Fibroblast of gingiva (primary cell): ENCODE measurements at regions not wholly inside any gene's neighbourhood (a gene's known extent, or its start where the extent isn't known, plus 50 kb on each side); places are given as distances from the start of the nearest gene placed in this dataset.
"Not testable (repeated sequence)": the region's sequence is repeated elsewhere in the genome, so short reads cannot be mapped to it uniquely, and the experiment has no call there.

Experiments used
- DNase-seq: peaks from one replicate; pipeline ENCODE4 v3.0.0-alpha.2; 2011; ENCODE audit warnings: low read depth

DNA sequence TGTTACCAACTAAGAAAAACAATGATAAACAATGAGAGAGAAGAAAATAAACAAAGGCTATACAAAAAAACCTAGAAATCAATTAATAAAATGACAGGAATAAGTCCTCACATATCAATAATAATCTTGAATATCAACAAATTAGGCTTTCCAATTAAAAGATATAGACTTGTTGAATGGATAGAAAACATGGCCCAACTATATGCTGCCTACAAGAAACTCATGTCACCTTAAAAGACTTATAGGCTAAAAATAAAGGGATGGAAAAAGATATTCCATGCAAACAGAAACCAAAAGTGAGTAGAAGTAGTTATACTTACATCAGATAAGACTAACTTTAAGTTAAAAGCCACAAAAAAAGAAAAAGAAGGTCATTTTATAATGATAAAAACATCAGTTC, 183.9 kb downstream of the MYRFL start:
- no peak for DNase-seq

DNA sequence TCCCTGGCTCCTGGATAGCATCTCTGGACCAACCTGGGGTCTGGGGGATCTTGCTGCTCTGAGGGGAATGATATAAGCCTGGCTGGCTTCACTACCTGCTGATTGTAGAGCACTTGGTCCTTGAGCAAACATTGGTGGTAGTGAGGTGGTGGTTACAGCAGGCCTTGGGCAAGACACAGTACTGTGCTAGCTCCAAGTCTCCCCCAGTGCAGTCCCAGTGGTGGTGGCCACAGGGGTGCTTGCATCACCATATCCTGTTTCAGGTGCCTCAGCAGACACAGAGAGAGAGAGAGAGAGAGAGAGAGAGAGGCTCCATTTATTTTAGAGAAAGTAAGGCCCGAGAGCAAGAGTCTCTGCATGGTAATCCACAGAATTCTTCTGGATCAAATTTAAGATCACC, 186.3 kb downstream of the MYRFL start:
- no peak for DNase-seq

DNA sequence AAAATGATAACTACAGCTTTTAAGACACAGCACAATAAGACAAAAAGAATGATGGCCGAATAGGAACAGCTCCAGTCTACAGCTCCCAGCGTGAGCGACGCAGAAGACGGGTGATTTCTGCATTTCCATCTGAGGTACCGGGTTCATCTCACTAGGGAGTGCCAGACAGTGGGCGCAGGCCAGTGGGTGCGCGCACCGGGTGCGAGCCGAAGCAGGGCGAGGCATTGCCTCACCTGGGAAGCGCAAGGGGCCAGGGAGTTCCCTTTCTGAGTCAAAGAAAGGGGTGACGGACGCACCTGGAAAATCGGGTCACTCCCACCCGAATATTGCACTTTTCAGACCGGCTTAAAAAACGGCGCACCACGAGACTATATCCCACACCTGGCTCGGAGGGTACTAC, 188.0 kb downstream of the MYRFL start:
- DNase-seq, result not testable (repeated sequence)

DNA sequence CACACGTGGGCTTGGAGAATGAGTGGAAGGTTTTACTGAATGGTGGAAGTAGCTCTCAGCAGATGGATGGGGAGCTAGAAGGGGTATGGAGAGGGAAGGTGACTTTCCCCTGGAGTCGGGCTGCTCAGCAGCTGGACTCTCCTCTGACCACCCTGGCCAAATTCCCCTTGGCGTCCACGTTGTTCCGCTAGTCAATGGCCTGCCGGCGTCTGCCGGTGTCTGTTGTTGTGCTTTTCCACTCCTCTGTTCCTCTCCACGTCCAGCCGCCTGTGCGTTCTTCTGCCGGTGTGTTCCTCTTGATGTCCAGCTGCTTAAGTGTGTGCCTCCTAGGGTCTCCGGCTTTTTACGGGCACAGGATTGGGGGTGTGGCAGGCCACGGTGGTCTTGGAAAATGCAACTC, 203.5 kb downstream of the MYRFL start:
- DNase-seq, result no peak

DNA sequence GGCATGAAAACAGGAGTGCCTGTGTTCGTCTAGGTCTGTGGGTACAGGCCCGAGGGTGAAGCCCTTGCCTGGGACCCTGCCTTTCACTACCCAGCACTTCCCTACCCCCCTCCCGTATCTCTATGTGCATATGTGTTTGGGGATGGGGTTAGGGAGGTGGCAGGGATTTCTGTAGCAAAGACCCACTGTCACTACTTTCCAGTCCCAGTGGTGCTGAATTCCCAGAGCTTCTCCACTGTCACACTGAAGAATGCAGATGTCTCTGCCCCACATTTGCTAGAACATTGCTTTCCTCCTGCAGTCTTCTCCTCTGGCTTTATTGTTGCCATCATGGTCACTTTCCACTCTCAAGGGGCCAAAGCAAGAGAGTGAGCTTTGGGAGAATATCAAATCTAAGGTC, 203.9 kb downstream of the MYRFL start:
- DNase-seq, result no peak

DNA sequence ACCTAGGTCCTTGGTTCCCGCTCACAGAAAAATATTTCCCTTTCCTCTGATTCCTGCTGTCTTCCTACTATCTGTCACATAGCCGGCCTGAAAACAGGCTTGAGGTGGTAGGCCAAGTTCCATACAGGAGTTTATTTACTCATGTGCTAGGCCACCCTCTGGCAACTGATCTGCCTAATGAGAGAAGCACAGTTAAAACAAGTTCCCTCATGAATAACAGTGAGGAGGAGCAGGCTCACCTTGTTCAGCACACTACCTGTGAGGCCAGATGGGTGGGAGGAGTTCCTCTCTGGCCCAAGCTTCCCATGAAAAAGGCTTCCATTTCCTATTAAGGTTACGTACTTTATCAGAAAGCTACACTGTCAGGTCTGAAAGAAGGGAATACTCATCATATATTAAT, 206.0 kb downstream of the MYRFL start:
- no peak for DNase-seq

DNA sequence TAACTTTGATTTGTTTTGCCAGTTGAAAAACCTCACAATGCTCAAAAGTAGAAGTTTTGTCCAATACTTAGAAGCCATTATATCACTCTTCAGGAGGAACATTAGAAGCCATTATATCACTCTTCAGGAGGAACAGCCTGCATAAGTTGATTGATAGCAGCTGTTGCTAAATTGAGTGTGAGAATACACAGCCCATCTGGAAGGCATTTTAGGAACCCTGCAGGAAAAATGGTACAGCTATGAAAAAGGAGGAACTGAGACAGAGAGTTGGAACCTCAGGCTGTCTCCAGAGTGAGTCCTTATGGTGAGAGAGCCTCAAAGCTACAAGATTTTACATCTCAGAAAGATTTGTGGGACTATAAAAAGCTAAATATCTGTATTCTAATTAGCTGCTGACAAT, 207.0 kb downstream of the MYRFL start:
- no peak for DNase-seq

DNA sequence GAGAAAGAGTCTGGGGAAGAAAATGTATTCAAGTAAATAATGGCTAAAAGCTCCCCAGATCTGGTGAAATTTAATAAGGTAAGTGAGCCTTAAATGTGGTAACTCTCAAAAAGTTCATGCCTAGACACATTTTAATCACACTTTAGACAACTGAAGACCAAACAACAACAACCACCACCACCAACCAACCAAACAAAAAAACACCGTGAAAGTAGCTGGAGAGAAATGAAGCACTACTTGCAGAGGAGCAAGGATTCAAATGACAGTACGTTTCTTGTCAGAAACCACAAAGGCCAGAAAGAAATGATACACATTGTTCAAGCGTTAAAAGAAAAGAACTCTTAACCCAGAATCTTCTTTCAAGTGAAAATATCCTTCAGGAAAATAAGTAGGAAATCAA, 208.3 kb downstream of the MYRFL start:
- DNase-seq, result no peak

DNA sequence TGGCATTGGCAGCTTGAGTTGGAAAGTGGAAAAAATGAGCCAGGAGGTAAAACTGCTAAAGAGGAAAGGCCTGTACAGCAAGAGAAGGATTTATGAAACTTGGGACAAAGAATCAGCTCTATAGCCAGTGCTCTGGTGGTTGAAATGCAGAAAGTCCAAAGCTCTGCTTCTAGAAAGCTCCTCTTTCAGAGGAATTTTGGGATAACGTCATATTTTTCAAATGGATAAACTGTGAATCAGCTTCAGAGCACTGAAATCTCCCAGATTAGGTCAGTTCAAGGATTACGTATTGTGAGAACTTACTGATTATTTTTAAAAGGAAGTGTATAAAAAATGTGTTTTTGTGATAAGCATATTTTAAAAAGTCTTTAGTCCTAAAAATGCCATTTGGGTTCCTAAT, 203.1 kb upstream of the CNOT2 start:
- no peak for DNase-seq

DNA sequence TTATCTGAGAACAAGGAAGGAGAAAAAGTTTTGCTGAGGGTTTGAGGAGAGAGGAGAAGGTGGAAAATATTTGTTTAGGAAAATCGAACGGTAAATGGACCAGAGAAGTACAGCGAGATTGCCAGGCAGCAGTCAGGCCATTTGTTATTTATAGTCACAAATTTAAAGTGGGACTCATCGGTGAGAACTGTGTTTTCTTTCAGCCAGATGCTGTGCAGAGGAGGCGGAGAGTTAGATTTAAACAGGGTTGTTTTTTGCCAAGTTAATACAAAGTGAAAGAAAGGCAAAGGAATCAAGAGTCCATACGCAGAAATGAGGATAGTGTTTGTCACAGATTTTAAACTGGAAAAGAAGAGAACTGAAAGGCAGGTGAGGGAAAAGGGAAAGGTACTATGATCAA, 200.6 kb upstream of the CNOT2 start:
- no peak for DNase-seq

DNA sequence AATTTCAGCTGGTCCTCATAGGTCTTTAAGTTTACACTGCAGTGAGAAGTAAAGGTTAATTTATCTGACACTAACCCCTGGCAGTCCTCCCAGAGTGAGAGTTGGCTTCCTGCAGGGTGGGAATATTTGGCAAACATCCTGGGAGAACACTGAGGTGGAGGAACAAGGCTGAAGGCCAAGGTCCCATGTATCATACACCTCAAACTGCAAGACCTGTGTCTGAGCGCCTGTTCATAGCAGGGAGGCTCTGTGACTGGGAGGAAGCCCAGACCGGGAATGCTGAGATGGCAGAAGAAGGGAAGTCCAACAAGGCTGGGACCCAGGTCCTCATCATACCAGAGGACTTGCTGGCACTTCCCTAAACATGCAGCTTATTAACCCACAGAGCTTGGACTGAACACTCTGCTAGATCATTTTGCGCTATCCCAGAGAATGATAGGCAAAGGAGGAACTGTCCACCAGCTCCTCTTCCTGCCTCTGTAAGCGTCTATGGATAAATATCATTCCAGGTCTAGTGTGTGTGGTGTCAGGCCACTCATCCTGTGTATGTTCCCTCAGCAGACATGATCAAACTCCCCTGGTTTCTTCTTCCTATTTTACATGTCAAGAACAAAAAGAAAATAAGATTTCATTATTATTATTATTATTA, 199.6 kb upstream of the CNOT2 start:
- DNase-seq, result no peak

DNA sequence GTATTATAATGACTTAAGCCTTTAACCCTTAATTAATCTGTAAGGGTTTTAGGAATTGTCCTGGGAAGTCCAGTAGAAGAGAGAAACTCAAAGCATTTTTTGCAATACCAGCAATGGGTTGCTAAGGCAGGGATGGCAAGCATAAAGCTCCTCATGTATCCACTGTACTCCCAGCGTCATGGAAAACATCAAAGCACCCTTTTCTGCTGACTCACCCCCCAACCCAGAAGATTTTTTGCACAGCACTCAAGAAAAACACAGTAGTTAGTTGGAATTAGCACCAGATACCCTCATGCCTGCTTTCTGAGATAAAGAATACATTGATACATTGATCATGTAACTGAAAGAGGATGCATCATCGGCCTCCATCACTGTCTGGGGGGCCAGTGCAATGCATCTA, 199.1 kb upstream of the CNOT2 start:
- DNase-seq, result no peak

DNA sequence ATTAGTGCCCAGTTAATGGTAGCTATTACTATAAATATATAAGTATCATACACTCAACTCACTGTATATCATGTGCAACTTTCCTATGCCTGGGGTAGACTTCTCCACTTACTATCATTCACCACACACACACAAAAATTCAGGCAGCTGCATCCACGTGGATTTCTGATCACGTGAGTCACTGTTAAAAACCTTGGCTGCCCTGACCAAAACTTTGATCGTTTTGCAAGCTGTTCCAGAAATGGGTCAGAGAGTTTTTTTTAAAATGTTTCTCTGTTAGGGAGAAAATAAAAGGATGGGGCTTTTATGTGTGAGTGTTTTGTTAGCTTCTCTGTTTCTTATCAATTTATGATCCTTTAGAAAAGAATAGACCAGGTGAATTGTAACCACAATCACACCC, 198.2 kb upstream of the CNOT2 start:
- no peak for DNase-seq

DNA sequence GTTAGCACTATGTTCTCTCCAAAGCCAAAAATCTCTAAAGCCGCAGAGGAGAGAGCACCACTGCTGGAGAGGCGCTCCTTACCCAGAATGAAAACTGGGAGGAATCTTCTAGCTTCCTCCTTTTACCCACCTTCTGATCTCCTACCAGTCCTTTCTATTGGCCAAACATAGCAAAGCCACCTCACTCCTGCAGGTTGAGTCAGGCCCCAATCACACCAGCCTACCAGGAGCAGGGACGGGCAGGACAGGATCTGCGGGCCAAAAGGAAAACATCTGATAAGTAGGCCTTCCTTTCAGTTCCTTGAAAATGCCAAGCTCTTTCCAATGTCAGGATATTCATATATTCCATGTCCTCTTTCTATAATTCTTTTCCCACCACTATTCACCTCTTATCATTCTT, 197.7 kb upstream of the CNOT2 start:
- DNase-seq, result no peak

DNA sequence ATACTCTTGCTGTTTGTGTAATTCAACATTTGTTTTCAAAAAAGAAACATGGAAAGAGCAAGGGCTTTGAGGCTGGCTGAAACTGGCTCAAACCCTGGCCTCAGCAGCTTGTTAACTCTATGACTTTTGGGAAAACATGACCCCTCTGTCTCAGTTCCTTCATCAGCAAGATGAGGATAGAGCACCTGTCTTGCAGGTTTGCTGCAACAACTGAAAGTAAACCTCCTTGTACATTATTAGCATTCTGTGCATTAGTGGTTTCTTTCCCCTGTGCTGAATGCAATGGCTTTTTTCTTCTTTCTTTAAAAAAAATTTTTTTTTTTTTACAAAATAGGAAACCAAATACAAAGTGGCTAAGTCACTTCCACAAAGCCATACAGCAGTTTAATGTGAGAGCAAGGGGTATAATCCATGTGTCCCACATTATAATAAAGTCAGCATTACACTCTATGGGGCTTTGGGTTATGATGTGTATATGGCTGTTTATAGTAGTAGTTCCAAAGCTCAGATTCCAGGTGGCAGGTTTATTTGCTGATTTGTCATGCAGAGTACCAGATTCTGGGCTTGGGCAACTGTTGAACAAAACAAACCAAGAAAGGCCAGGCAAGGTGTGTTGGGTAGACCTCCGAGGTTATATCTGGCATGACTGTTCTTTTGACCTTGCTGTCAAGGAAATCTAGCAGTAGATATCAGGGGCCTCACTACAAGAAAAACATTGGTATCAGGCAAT, 194.5 kb upstream of the CNOT2 start:
- no peak for DNase-seq

DNA sequence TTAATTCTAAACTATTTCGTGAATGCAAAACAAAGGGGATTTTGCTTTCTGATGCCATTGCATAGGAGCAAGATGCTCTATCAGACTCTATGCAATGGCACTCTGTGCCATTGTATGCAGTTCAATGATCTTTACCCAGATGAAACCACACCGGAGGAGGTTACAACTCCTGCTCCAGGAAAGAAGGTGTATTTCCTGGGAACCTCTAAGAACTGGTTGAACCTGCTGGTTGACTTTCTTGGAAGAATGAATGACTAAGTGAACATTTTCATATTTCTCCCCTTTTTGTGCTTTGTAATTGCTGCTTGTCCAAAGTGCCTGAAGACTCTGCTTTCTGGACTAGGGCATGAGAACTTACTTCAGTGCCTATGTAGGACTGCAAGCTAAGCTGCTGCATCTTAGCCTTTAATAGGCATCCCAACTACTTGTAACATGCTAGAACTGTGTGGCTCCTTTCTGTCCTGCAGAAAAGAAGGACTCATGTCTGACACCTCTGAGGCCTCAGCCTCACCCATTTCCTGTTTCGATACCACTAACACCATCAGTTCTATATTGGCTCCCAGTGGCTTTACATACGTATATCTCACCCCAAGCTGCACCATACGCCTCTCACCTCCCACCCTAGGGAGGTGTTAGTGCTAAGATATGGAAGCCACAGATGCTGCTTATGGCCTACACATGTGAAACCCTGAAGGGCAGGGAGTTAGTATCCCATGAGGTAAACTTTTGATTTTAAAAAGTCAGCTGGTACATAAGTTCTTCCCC, 193.5 kb upstream of the CNOT2 start:
- DNase-seq, result no peak

DNA sequence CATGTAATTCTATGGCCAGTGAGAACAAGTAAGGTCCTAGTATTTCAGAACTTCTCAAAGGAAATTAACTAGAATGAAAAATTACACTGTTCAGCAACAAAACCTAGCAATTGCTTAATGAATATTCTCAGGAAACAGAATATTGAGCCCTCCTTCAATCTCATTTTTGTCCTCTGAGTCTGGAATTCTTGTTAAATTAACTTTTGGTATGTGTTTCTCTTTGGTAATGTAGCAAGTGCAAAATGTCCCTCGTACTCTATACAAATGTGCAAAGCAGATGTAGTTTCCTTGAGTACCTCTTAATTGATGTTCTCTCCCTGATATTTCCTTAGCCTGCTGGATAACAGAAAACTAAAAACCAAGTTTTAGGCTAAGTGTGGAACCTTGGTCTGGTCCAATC, 190.8 kb upstream of the CNOT2 start:
- DNase-seq, result no peak

DNA sequence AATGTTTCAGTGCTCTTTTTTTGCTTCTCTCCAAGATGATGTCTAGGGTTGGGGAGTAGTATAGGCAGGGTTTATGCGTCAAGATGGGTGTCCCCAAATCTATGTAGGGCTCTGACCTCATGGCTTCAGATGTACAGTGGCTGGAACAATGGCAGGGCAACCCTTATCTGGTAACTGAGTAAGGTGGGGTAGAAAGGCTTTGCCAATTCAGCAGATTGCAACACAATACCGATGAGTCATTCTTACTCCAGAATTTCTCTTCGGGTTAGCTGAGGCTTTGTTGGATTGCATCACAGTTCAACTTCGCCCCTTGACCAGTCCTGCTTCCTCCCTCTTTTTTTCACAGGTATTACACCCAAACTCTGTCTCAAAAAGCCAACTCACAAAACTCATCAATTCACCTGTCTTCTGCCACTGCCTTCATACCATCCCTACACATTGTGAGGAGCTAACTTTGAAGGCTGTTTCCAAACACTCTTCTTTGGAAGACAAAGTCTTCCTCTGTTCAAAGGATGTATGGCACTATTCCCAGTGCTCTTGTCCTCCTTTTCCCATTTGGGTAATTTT, 190.2 kb upstream of the CNOT2 start:
- DNase-seq, result peak; percentile 56

DNA sequence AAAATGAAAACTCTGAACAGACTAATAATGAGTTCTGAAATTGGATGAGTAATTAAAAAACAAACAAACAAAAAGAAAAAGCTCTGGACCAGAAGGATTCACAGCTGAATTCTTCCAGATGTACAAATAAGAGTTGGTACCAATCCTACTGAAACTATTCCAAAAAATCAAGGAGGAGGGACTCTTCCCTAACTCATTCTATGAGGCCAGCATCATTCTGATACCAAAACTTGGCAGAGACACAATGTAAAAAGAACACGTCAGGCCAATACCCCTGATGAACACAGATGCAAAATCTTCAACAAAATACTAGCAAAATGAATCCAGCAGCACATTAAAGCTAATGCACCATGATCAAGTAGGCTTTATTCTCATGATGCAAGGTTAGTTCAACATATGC, 183.9 kb upstream of the CNOT2 start:
- DNase-seq, result no peak

DNA sequence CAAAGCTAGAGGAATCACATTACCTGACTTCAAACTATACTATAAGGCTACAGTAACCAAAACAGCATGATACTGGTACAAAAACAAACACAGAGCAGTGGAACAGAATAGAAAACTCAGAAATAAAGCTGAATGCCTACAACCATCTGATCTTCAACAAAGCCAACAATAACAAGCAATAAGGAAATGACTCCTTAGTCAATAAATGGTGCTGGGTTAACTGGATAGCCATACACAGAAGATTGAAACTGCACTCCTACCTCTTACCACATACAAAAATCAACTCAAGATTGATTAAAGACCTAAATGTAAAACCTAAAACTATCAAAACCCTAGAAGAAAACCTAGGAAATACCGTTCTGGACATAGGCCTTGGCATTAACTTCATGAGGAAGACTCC, 182.6 kb upstream of the CNOT2 start:
- DNase-seq, result no peak

DNA sequence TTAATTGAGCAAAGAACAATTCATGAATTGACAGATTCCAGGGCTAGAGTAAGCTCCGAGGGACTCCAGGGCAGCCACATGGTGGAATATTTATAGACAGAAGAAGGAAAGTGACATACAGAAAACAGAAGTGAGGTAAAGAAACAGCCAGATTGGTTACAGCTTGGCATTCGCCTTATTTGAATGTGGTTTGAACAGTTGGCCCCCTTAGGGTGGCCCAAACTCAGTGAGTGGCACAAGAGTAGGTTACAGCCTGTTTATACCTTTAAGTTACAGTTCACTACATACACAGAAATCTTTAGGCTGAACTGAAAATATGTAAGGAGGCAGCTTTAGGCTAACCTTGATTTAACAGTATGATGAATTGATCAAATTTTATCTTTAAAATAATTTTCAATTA, 174.5 kb upstream of the CNOT2 start:
- DNase-seq, result no peak

DNA sequence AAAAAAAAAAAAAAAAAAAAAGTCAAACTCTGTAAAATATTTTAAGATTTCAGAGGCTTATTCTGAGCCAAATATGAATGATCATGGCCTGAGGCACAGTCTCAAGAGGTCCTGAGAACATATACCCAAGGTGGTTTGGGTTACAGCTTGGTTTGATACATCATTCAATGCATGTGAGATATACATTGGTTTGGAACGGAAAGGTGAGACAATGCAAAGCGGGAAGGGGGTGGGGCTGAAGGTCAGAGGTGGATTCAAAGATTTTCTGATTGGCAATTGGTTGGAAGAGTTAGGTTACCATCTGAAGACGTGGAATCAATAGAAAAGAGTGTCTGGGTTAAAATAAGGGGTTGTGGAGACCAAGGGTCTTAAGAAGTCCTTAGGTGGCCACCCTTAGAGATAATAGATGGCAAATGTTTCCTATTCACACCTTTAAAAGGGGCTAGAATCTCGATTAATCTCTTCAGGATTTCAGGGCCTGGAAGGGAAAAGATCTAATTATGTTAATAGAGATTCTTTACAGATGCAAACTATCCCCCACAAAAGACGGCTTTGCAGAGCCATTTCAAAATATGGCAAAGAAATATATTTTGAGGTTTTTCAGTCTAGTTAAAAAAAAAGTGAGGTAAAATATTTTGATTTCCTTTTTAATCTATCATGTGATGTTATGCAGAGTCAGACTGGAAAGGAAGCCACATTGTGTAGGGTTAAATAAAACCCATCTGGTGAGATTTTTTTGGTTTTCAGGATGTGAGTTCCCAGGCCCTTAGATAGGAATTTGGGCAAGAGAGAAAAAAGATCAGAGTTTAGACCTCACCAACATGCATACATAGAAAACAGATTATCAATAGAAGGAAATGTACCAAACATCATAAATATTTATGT, 173.8 kb upstream of the CNOT2 start:
- DNase-seq, result no peak
